DND-41 (cell line): ENCODE measurements at regions not wholly inside any gene's neighbourhood (a gene's known extent, or its start where the extent isn't known, plus 50 kb on each side); places are given as distances from the start of the nearest gene placed in this dataset.

ENCODE experiments used
- CTCF ChIP-seq: IDR thresholded peaks from 2 replicates; pipeline ENCODE4 v1.5.1; 2012; ENCODE audit warnings: borderline replicate concordance, low read length, moderate library complexity, mild to moderate bottlenecking; ENCODE audit not compliant: poor library complexity, severe bottlenecking; ENCODE audit errors: extremely low read depth
- EZH2 ChIP-seq: IDR thresholded peaks from 3 replicates; pipeline ENCODE4 v1.6.1; 2012; ENCODE audit warnings: borderline replicate concordance, low read depth, mild to moderate bottlenecking, moderate library complexity, low read length, inconsistent platforms; ENCODE audit not compliant: severe bottlenecking

GRCh38 chr12:18863769-18864500 is 126.0 kb downstream of the CAPZA3 start:
- TF ChIP-seq CTCF = no peak
- no peak for TF ChIP-seq EZH2
